Lower leg skin (tissue), 4 donors: ENCODE measurements at regions not wholly inside any gene's neighbourhood (a gene's known extent, or its start where the extent isn't known, plus 50 kb on each side); places are given as distances from the start of the nearest gene placed in this dataset.

ENCODE experiments used
- DNase-seq, 2 donors: peaks; one replicate each; pipeline ENCODE4 v3.0.0-alpha.2; 2019; ENCODE audit warnings: low spot score in 2 of 2
- H3K4me3 ChIP-seq: fragments of 200-600 bp; sonication (generic); 2 replicates; pipeline ENCODE4 v1.5.1; 2017; ENCODE audit warnings: mild to moderate bottlenecking, low read depth; ENCODE audit not compliant: poor library complexity, severe bottlenecking
- CTCF ChIP-seq, 3 donors: fragments of 450-650 bp; IDR thresholded peaks; one replicate each; pipeline ENCODE4 v1.5.1; 2016; ENCODE audit warnings: antibody characterized with exemption in 3 of 3, mild to moderate bottlenecking in 3 of 3, moderate library complexity in 2 of 3
- POLR2A ChIP-seq, 2 donors: fragments of 450-650 bp; IDR thresholded peaks; one replicate each; pipeline ENCODE4 v1.6.1; 2016 to 2017; ENCODE audit warnings: antibody characterized with exemption in 2 of 2, mild to moderate bottlenecking in 1 of 2, moderate library complexity in 1 of 2
- WGBS, 2 donors: methylation state at CpG; one replicate each; pipeline ENCODE4 v1.1.5; 2018; 5-methylcytosine and 5-hydroxymethylcytosine counted together
- intact Hi-C: fragments of 100-400 bp; cut with DNase I; formaldehyde crosslinking; loops from one replicate; pipeline ENCODE4 v1.15.0; 2023; ENCODE audit warnings: low total_unique reads

DNA sequence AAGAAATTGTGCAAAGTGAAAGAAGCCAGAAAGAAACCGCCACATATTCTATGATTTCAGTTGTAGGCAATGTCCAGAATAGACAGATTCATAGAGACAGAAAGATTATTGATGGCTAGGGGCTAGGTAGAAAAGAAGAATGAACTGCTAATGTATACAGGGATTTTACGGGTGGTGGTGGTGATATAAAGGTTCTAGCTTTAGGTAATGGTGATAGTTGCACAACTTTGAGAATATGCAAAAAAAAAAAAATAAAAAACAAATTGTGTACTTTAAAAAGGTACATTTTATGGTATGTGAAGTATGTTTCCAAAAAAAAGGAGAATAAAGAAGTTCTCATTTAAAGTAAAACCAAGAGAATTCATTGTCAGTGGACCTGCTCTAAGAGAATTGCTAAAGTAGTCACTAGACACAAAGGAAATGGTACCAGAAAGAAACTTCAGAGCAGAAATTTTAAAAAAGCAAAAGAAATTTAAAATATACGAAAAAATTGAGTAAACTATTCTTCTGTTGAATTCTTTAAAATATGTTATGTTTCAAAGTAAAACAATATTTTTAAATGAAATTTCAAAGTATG is 680.1 kb downstream of the UQCRFS1 start:
- DNase-seq, result no peak
- intact Hi-C loops, result no loop called here
- no peak overlapping the region for H3K4me3 ChIP-seq
- 60 to 89% methylated on average over 3 of the region's 3 CpGs for WGBS, 2 donors
- TF ChIP-seq POLR2A (IDR thresholded peaks at IDR 0.05) (no peak), CTCF (IDR thresholded peaks at IDR 0.05) (no peak)

- DNase-seq, result no peak
- intact Hi-C loops, result no loop called here
- 91 to 100% methylated on average over 1 of the region's 1 CpG for WGBS, 2 donors
Observed at GRCh38 chr19:28531979-28532378, 681.0 kb downstream of the UQCRFS1 start.

DNA sequence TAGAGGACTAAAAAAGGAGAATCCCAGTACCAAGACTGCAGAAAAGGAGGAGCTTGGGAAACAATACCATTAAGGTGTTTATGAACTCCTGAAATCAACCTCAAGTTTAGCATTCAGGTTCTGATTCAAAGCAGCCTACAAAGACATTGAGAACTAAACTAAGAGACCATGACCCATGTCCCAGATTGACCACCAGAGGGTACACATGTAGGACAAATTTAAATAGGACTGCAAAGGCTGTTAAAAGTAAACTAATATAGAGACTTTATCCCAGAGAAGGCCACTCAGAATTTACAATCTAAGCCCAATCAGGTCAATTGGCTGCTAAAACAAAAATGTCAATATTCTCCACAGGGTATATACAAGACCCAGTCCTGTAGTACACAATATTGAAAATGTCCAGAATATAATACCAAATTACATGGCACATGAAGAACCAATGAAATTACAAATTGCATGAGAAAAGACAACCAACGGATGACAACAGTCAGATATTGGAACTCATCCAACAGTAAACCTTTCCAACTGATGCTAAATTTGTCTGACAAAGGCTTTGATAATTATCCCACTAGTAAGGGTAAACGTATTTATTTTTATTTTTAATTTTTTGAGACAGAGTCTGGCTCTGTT is 682.4 kb downstream of the UQCRFS1 start:
- WGBS, 2 donors, result 69 to 74% methylated on average over 2 of the region's 2 CpGs
- DNase-seq, result no peak
- no peak overlapping the region for H3K4me3 ChIP-seq
- intact Hi-C loops, result no loop called here
- TF ChIP-seq POLR2A (IDR thresholded peaks at IDR 0.05) (no peak), CTCF (IDR thresholded peaks at IDR 0.05) (no peak)

More at GRCh38 chr19:28531979-28532378, 681.0 kb downstream of the UQCRFS1 start:
- no peak overlapping the region for H3K4me3 ChIP-seq
- no peak for TF ChIP-seq POLR2A (IDR thresholded peaks at IDR 0.05)
- TF ChIP-seq CTCF (IDR thresholded peaks at IDR 0.05), result no peak

DNA sequence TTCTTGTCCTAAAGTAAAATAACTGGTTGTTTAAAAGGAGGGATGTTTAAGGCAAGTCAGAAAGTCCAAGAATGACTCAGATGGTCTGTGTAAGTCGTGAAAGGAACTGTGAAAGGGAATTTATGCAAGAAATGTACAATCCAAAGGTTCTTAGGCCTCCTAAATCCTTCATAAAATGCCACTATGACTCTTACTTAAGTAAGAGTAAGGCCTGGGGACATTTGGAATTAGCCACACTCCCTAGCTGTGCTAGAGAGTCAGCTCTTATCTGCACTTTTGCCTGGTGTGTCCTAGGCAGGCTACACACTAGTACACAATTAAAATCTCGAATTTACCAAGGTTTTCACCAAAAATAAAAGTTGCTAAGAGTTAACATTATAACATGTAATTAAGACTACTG is 686.9 kb downstream of the UQCRFS1 start:
- WGBS, 2 donors, result 68% methylated on average over 2 of the region's 2 CpGs
- intact Hi-C loops, result no loop called here
- DNase-seq, result no peak
- no peak overlapping the region for H3K4me3 ChIP-seq
- TF ChIP-seq POLR2A (IDR thresholded peaks at IDR 0.05) (no peak), CTCF (IDR thresholded peaks at IDR 0.05) (no peak)

DNA sequence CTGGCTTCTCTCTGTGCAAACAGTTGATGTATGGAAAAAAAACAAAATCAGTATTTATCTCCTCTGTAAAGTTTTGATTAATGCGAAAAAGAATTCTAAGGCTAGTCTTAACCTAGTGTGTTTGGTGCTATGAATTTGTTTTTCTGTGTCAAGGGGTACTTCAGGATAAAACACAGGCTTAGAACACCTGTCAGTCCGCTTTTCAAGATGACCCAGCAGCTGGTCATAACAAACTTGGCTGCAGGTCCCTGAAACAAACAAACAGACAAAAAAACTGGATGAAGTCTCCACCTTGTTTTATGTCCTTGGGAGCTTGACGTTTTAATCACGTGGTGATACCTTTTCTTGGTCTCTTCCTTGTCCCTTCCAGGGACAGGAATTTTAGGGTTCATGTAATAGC is 689.3 kb downstream of the UQCRFS1 start:
- intact Hi-C loops, result loop anchor here (2.0 kb wide), 1 partner anchor 23 kb away; no protein-coding TSS in a partner anchor
- H3K4me3 ChIP-seq, result no peak overlapping the region
- TF ChIP-seq CTCF (IDR thresholded peaks at IDR 0.05), result no peak
- no peak for TF ChIP-seq POLR2A (IDR thresholded peaks at IDR 0.05)
- DNase-seq, result no peak
- 69 to 72% methylated on average over 4 of the region's 4 CpGs for WGBS, 2 donors

DNA sequence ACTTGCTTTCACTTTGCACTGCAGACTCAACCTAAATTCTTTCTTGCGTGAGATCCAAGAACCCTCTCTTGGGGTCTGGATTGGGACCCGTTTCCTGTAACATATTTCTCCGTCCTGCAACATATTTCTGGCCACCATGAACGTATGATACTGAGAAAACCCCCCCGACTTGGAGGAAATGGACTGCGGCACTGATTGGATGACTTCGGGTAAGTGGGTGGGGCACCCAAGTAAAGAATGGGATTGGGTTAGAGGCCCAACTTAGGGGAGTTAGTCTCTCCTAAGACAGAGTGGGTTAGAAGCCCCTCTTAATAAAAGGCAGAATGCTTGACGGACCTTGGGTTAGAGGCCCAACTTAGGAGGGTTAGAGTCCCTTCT is 690.4 kb downstream of the UQCRFS1 start:
- DNase-seq, result no peak
- no peak for TF ChIP-seq CTCF (IDR thresholded peaks at IDR 0.05)
- no peak for TF ChIP-seq POLR2A (IDR thresholded peaks at IDR 0.05)
- H3K4me3 ChIP-seq, result no peak overlapping the region
- intact Hi-C loops, result no loop called here
- 71 to 79% methylated on average over 8 of the region's 8 CpGs for WGBS, 2 donors
